GM21367 (cell line): ENCODE measurements at regions not wholly inside any gene's neighbourhood (a gene's known extent, or its start where the extent isn't known, plus 50 kb on each side); places are given as distances from the start of the nearest gene placed in this dataset.
"Not testable (repeated sequence)": the region's sequence is repeated elsewhere in the genome, so short reads cannot be mapped to it uniquely, and the experiment has no call there.

ENCODE experiments used
- ATAC-seq: cut with Tn5 transposase; IDR thresholded peaks from one replicate; pipeline ENCODE4 v1.9.1; 2021; ENCODE audit not compliant: unreplicated experiment

DNA sequence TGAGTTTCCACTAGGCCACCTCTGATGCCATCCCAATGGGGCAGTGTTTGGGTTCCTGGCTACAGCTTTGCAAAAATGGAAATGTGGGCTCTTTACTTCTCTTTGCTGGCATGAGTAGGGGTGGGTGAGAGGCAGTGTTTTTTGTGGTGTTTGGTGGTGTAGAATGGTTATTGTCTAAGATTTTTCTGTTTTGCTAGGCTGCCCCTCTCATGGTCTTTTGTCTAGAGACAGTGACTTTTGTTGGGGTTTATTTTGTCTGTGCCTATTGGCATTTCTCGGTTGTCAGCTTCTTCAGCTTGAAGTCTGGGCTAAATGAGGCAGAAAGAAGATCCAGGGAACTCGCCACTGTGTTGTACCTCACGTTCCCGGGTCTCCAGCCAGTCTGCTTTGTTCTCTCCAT is 112.1 kb downstream of the CENPF start:
- no peak for ATAC-seq

DNA sequence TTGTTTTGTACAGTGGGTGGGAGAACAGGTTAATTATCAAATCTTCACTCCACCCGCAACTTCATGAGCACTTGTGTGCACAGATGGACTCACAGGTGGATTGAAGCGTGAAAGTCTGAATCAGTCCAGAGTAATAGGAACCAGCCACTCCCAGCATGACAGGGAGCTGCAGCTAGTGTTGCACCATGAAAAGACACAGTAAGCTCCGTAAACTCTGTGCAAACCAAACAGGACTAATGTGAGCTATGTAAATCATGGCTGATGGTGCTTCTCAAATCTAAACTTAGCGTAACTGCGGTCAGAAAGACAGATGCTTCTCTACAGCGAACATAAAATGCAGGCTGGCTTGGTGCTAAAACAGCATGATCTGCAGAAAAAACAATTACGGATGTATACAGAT is 114.4 kb downstream of the CENPF start:
- ATAC-seq: no peak

GRCh38 chr1:214718724-214719123 is 115.7 kb downstream of the CENPF start:
- ATAC-seq: no peak

GRCh38 chr1:214719207-214719606 is 116.2 kb downstream of the CENPF start:
- ATAC-seq: no peak

GRCh38 chr1:214720561-214720960 is 117.6 kb downstream of the CENPF start:
- no peak for ATAC-seq

GRCh38 chr1:214727274-214727673 is 124.3 kb downstream of the CENPF start:
- no peak for ATAC-seq

DNA sequence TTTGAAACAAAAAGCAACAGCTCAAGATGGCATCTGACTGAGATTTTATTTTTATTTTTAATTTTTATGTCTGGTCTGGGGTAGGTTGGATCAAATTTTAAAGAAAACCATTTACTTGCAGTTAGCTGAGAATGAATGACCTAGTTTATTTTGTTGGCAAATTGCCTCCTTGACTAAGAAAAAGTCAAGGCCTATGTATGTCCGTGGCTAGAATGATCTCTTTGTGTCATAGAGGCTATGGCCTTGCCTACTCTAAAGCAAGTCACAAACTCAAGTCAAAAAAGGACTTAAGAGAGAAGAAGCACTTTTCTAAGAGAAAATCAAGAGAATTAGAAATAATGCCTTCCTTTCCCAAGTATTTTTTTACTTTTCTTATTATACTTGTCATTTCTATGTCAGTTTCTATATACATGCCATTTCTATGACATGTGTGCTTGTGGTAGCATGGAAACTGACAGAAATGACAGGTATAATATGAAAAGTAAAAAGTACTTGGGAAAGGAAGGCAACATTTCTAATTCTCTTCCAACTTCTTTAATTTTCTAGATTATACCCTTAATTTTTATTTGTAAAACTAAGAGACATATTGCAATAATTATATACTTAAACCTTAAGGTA is 136.7 kb downstream of the CENPF start:
- no peak for ATAC-seq

DNA sequence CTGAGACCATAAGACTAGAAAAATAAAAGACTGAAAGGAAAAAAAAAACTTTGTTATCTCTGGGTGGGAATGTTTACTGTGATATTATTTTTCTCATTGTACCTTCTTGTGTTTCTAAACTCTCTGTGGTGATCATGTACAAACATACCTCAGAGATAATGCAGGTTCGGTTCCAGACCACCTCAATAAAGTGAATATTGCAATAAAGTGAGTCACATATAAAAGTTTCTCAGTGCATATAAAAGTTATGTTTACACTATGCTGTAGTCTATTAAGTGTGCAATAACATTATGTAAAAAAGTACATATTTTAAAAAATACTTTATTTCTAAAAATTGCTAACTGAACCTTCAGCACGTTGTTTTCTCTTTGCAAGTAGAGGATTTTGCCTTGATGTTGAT is 137.5 kb downstream of the CENPF start:
- ATAC-seq: no peak

DNA sequence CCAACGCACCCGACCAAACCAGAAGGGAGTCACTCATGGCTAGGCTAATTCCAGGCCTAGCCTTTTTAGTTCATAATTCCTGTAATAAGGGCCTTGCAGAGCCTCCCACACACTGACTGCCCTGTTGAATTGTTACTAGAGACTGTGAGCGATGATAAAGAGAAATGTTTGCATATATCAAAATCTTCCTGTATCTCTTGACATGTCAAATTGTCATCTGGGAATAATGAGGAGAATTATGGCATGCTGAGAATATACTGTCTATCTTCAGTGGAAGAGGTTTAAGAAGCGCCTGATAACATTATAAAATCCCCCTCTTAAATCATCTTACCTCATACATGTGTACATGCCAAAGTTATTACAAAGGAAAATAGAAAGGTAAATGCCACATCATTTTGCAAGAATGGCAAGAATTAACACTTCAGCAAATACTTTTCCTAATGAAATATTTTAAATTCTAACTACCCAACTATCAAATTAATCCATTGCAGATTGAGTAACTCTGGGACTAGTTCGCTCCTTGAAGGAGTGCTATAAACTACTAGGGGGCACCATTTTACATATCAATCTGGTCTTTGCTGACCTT is 144.1 kb downstream of the CENPF start:
- no peak for ATAC-seq

DNA sequence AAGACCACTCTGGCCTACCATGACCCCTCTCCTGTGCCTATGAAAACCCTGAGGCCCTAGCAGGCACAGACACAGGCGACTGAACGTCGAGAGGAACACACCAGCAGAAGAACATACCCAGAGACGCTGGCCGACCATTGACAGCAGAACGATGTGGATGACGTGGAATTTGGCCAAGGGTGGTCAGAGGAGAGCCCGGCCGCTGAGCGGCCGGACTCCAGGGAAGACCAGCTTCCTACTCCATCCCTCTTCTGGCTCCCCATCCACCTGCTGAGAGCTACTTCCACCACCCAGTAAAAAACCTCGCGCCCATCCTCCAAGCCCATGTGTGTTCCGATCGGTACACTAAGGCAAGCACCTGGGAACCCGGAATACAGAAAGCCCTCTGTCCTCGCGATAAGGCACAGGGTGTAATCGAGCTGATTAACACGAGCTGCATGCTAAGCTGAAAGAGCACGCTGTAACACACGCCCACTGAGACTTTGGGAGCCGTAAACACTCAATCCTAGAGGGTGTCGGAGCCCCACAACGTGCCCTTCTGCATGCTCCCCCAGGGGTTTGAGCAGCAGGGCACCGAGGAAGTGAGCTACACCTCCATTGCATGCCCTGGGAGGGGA is 150.3 kb downstream of the CENPF start:
- ATAC-seq: no peak

- no peak for ATAC-seq
Measured at GRCh38 chr1:214761030-214761429, 158.0 kb downstream of the CENPF start.

- ATAC-seq: no peak
Measured at GRCh38 chr1:214762902-214763301, 159.9 kb downstream of the CENPF start.

- no peak for ATAC-seq
Measured at GRCh38 chr1:214764502-214764901, 161.5 kb downstream of the CENPF start.

- no peak for ATAC-seq
Measured at GRCh38 chr1:214767221-214767620, 164.2 kb downstream of the CENPF start.

DNA sequence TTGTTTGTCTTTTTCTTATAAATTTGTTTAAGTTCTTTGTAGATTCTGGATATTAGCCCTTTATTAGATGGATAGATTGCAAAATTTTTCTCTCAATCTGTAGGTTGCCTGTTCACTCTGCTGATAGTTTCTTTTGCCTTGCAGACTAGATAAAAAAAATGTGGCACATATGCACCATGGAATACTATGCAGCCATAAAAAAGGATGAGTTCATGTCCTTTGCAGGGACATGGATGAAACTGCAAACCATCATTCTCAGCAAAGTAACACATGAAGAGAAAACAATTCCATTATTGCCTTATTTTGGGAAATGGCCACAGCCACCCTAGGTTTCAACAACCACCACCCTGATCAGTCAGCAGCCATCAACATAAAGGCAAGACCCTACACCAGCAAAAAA is 166.7 kb downstream of the CENPF start:
- ATAC-seq: not testable (repeated sequence)

DNA sequence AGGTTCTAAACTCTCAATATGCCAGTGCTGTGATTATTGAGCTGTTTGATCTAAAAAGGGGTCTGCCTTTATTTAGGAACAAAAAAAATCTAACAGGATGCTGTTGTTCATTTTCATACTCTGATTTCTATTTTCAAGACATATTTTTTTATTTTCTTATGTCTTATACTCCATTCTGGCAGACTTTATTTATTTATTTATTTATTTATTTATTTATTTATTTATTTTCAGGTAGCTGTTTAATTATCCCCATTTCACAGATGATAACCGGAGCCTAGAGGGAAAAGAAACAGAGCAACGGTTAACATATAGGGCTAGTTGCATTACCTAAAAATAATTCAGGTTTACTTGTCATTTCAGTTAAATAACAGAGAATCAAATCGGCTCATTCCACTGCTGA is 174.4 kb downstream of the CENPF start:
- no peak for ATAC-seq

- ATAC-seq: no peak
Measured at GRCh38 chr1:214791961-214792360, 189.0 kb downstream of the CENPF start.

GRCh38 chr1:214792527-214793186 is 189.7 kb downstream of the CENPF start:
- no peak for ATAC-seq

DNA sequence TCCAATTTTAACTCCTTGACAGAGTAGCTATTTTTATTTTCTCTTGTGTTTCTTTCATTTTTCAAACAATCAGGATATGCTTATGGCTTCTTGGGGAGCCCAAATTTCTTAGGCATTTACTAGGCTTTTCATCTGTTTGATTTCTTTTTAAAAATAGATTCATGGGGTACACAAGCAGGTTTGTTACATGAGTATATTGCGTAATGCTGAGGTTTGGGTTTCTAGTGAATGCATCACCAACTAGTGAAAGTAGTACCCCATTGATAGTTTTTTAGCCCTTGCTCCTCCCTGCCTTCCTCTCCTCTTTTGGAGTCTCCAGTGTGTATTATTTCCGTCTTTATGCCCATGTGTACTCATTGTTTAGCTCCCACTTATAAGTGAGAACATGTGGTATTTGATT is 190.7 kb downstream of the CENPF start:
- no peak for ATAC-seq

GRCh38 chr1:214801191-214801590 is 198.2 kb downstream of the CENPF start:
- no peak for ATAC-seq

GRCh38 chr1:214808845-214809460 is 206.0 kb downstream of the CENPF start:
- ATAC-seq: no peak

- no peak for ATAC-seq
Measured at GRCh38 chr1:214816603-214817002, 213.6 kb downstream of the CENPF start.
